Stimulated activated naive CD8-positive, alpha-beta T cell treated with anti-CD3 and anti-CD28 coated beads, Interleukin-15, Interleukin-2, amounts not matched to agents 100 ng/mL and 50 ng/mL, for 24 hours (primary cell): ENCODE measurements at regions not wholly inside any gene's neighbourhood (a gene's known extent, or its start where the extent isn't known, plus 50 kb on each side); places are given as distances from the start of the nearest gene placed in this dataset.

Experiments used
- H3K27ac Mint-ChIP-seq: one replicate; pipeline ENCODE4 v1.8.0; 2021; ENCODE audit warnings: mild to moderate bottlenecking, mixed read lengths
- H3K27me3 Mint-ChIP-seq: one replicate; pipeline ENCODE4 v1.8.0; 2021; ENCODE audit warnings: mixed read lengths
- H3K36me3 Mint-ChIP-seq: one replicate; pipeline ENCODE4 v1.8.0; 2021; ENCODE audit warnings: low read depth, mixed read lengths
- H3K4me1 Mint-ChIP-seq: one replicate; pipeline ENCODE4 v1.8.0; 2021; ENCODE audit warnings: low read depth, mixed read lengths
- H3K4me3 Mint-ChIP-seq: one replicate; pipeline ENCODE4 v1.8.0; 2021; ENCODE audit warnings: mild to moderate bottlenecking, mixed read lengths
- H3K9me3 Mint-ChIP-seq: one replicate; pipeline ENCODE4 v1.8.0; 2021; ENCODE audit warnings: mixed read lengths

GRCh38 chr13:66071029-66071428 lies 1159.1 kb downstream of the PCDH9 start:
- H3K4me3 Mint-ChIP-seq, result no peak overlapping the region
- H3K27ac Mint-ChIP-seq, result no peak overlapping the region
- H3K4me1 Mint-ChIP-seq, result no peaks in the 10 kb centered on the region
- peaks cover 3% of the 10 kb centered on the region for H3K9me3 Mint-ChIP-seq
- no peaks in the 10 kb centered on the region for H3K36me3 Mint-ChIP-seq
- no peaks in the 10 kb centered on the region for H3K27me3 Mint-ChIP-seq

GRCh38 chr13:66069570-66069969 lies 1160.6 kb downstream of the PCDH9 start:
- Mint-ChIP-seq H3K27me3 (no peaks in the 10 kb centered on the region), H3K27ac (no peak overlapping the region), H3K4me1 (no peaks in the 10 kb centered on the region), H3K4me3 (no peak overlapping the region), H3K36me3 (no peaks in the 10 kb centered on the region), H3K9me3 (peaks cover 3% of the 10 kb centered on the region)

GRCh38 chr13:66068683-66069082 lies 1161.5 kb downstream of the PCDH9 start:
- H3K4me1 Mint-ChIP-seq, result no peaks in the 10 kb centered on the region
- H3K9me3 Mint-ChIP-seq, result peaks cover 2% of the 10 kb centered on the region
- H3K27me3 Mint-ChIP-seq, result no peaks in the 10 kb centered on the region
- H3K4me3 Mint-ChIP-seq, result no peak overlapping the region
- H3K36me3 Mint-ChIP-seq, result no peaks in the 10 kb centered on the region
- H3K27ac Mint-ChIP-seq, result no peak overlapping the region

GRCh38 chr13:66048888-66049287 lies 1181.2 kb downstream of the PCDH9 start:
- no peak overlapping the region for H3K27ac Mint-ChIP-seq
- H3K36me3 Mint-ChIP-seq, result no peaks in the 10 kb centered on the region
- H3K4me3 Mint-ChIP-seq, result no peak overlapping the region
- H3K9me3 Mint-ChIP-seq, result peaks cover 10% of the 10 kb centered on the region
- H3K4me1 Mint-ChIP-seq, result no peaks in the 10 kb centered on the region
- H3K27me3 Mint-ChIP-seq, result no peaks in the 10 kb centered on the region

GRCh38 chr13:66040506-66040905 lies 1189.6 kb downstream of the PCDH9 start:
- Mint-ChIP-seq H3K27me3 (no peaks in the 10 kb centered on the region), H3K4me1 (no peaks in the 10 kb centered on the region), H3K9me3 (no peaks in the 10 kb centered on the region), H3K27ac (no peak overlapping the region), H3K4me3 (no peak overlapping the region), H3K36me3 (no peaks in the 10 kb centered on the region)

GRCh38 chr13:66037096-66037495 lies 1193.0 kb downstream of the PCDH9 start:
- no peaks in the 10 kb centered on the region for H3K4me1 Mint-ChIP-seq

GRCh38 chr13:66036636-66037035 lies 1193.5 kb downstream of the PCDH9 start:
- H3K27me3 Mint-ChIP-seq, result no peaks in the 10 kb centered on the region
- no peak overlapping the region for H3K4me3 Mint-ChIP-seq
- H3K9me3 Mint-ChIP-seq, result peaks cover 4% of the 10 kb centered on the region
- H3K36me3 Mint-ChIP-seq, result no peaks in the 10 kb centered on the region
- no peaks in the 10 kb centered on the region for H3K4me1 Mint-ChIP-seq
- no peak overlapping the region for H3K27ac Mint-ChIP-seq

More at GRCh38 chr13:66037096-66037495, 1193.0 kb downstream of the PCDH9 start:
- no peaks in the 10 kb centered on the region for H3K27me3 Mint-ChIP-seq
- H3K4me3 Mint-ChIP-seq, result no peak overlapping the region
- H3K9me3 Mint-ChIP-seq, result peaks cover 4% of the 10 kb centered on the region
- no peak overlapping the region for H3K27ac Mint-ChIP-seq
- no peaks in the 10 kb centered on the region for H3K36me3 Mint-ChIP-seq

GRCh38 chr13:66036024-66036614 lies 1194.0 kb downstream of the PCDH9 start:
- H3K36me3 Mint-ChIP-seq, result no peaks in the 10 kb centered on the region
- H3K4me1 Mint-ChIP-seq, result no peaks in the 10 kb centered on the region
- H3K9me3 Mint-ChIP-seq, result peaks cover 4% of the 10 kb centered on the region
- no peak overlapping the region for H3K4me3 Mint-ChIP-seq
- no peaks in the 10 kb centered on the region for H3K27me3 Mint-ChIP-seq
- no peak overlapping the region for H3K27ac Mint-ChIP-seq

GRCh38 chr13:66033924-66034323 lies 1196.2 kb downstream of the PCDH9 start:
- Mint-ChIP-seq H3K4me3 (no peak overlapping the region), H3K27me3 (no peaks in the 10 kb centered on the region), H3K36me3 (no peaks in the 10 kb centered on the region), H3K9me3 (peaks cover 4% of the 10 kb centered on the region), H3K4me1 (no peaks in the 10 kb centered on the region), H3K27ac (no peak overlapping the region)

GRCh38 chr13:66021846-66022245 lies 1208.3 kb downstream of the PCDH9 start:
- Mint-ChIP-seq H3K4me3 (no peak overlapping the region), H3K4me1 (no peaks in the 10 kb centered on the region), H3K9me3 (peaks cover 3% of the 10 kb centered on the region), H3K36me3 (no peaks in the 10 kb centered on the region), H3K27ac (no peak overlapping the region), H3K27me3 (no peaks in the 10 kb centered on the region)

- no peaks in the 10 kb centered on the region for H3K4me1 Mint-ChIP-seq
- H3K27ac Mint-ChIP-seq, result no peak overlapping the region
- H3K9me3 Mint-ChIP-seq, result peaks cover 7% of the 10 kb centered on the region
- no peaks in the 10 kb centered on the region for H3K27me3 Mint-ChIP-seq
- H3K36me3 Mint-ChIP-seq, result no peaks in the 10 kb centered on the region
- no peak overlapping the region for H3K4me3 Mint-ChIP-seq
These were observed 1215.4 kb downstream of the PCDH9 start for GRCh38 chr13:66014771-66015170.

- H3K4me3 Mint-ChIP-seq, result no peak overlapping the region
- no peak overlapping the region for H3K27ac Mint-ChIP-seq
- H3K9me3 Mint-ChIP-seq, result peaks cover 17% of the 10 kb centered on the region
- no peaks in the 10 kb centered on the region for H3K27me3 Mint-ChIP-seq
- no peaks in the 10 kb centered on the region for H3K36me3 Mint-ChIP-seq
- no peaks in the 10 kb centered on the region for H3K4me1 Mint-ChIP-seq
These were observed 1220.9 kb downstream of the PCDH9 start for GRCh38 chr13:66009241-66009640.

- Mint-ChIP-seq H3K9me3 (peaks cover 19% of the 10 kb centered on the region), H3K4me3 (no peak overlapping the region), H3K27ac (no peak overlapping the region), H3K4me1 (no peaks in the 10 kb centered on the region), H3K36me3 (no peaks in the 10 kb centered on the region), H3K27me3 (no peaks in the 10 kb centered on the region)
These were observed 1226.6 kb downstream of the PCDH9 start for GRCh38 chr13:66003558-66003957.

GRCh38 chr13:66001140-66001539 lies 1229.0 kb downstream of the PCDH9 start:
- H3K4me1 Mint-ChIP-seq, result no peaks in the 10 kb centered on the region
- no peak overlapping the region for H3K4me3 Mint-ChIP-seq
- no peaks in the 10 kb centered on the region for H3K27me3 Mint-ChIP-seq
- H3K36me3 Mint-ChIP-seq, result no peaks in the 10 kb centered on the region
- no peak overlapping the region for H3K27ac Mint-ChIP-seq
- H3K9me3 Mint-ChIP-seq, result peaks cover 18% of the 10 kb centered on the region

GRCh38 chr13:65999411-65999810 lies 1230.7 kb downstream of the PCDH9 start:
- no peak overlapping the region for H3K27ac Mint-ChIP-seq
- H3K4me3 Mint-ChIP-seq, result no peak overlapping the region
- peaks cover 9% of the 10 kb centered on the region for H3K9me3 Mint-ChIP-seq
- H3K4me1 Mint-ChIP-seq, result no peaks in the 10 kb centered on the region
- H3K36me3 Mint-ChIP-seq, result no peaks in the 10 kb centered on the region
- H3K27me3 Mint-ChIP-seq, result no peaks in the 10 kb centered on the region

GRCh38 chr13:65990684-65991083 lies 1239.5 kb downstream of the PCDH9 start:
- Mint-ChIP-seq H3K4me1 (no peaks in the 10 kb centered on the region), H3K27me3 (no peaks in the 10 kb centered on the region), H3K9me3 (no peaks in the 10 kb centered on the region), H3K27ac (no peak overlapping the region), H3K4me3 (no peak overlapping the region), H3K36me3 (no peaks in the 10 kb centered on the region)
